DND-41 (cell line): ENCODE measurements at regions not wholly inside any gene's neighbourhood (a gene's known extent, or its start where the extent isn't known, plus 50 kb on each side); places are given as distances from the start of the nearest gene placed in this dataset.

ENCODE experiments used
- ATAC-seq: fragments of 200-7000 bp; cut with Tn5 transposase; 3 replicates; pipeline ENCODE4 v1.9.1; 2021; ENCODE audit warnings: low read depth; ENCODE audit not compliant: insufficient read depth
- DNase-seq: peaks from one replicate; pipeline ENCODE4 v3.0.0-alpha.2; 2020
- H2AFZ ChIP-seq: 2 replicates; pipeline ENCODE4 v1.6.0; 2012; ENCODE audit warnings: low read depth, low read length
- H3K27ac ChIP-seq: 2 replicates; pipeline ENCODE4 v1.5.1; 2012; ENCODE audit warnings: low read length, inconsistent platforms
- H3K27me3 ChIP-seq: fragments of 200-600 bp; sonication (generic); 2 replicates; pipeline ENCODE4 v1.6.0; 2012; ENCODE audit warnings: low read length, mild to moderate bottlenecking, inconsistent platforms; ENCODE audit not compliant: insufficient read depth, poor library complexity
- H3K36me3 ChIP-seq: 2 replicates; pipeline ENCODE4 v1.5.1; 2012; ENCODE audit warnings: low read length, inconsistent platforms; ENCODE audit not compliant: insufficient read depth
- H3K4me1 ChIP-seq: 2 replicates; pipeline ENCODE4 v1.5.1; 2012; ENCODE audit warnings: mild to moderate bottlenecking, low read length; ENCODE audit not compliant: insufficient read depth
- H3K4me2 ChIP-seq: 2 replicates; pipeline ENCODE4 v1.6.0; 2012; ENCODE audit warnings: mild to moderate bottlenecking, moderate library complexity, low read length, inconsistent platforms; ENCODE audit not compliant: insufficient read depth
- H3K4me3 ChIP-seq, 2 experiments: fragments of 200-600 bp in 1 of 2; shearing (Covaris generic) in 1 of 2; 2 replicates each; pipeline ENCODE4 v1.5.1; 2012 to 2016; ENCODE audit warnings: inconsistent platforms in 2 of 2, low read length in 2 of 2, mild to moderate bottlenecking in 2 of 2, low read depth in 1 of 2, moderate library complexity in 1 of 2
- H3K79me2 ChIP-seq: 2 replicates; pipeline ENCODE4 v1.6.0; 2012; ENCODE audit warnings: low read length, inconsistent platforms; ENCODE audit not compliant: insufficient read depth
- H3K9ac ChIP-seq: 2 replicates; pipeline ENCODE4 v1.6.0; 2012; ENCODE audit warnings: low read depth, mild to moderate bottlenecking, inconsistent platforms, low read length, moderate library complexity
- H3K9me3 ChIP-seq: 2 replicates; pipeline ENCODE4 v1.5.1; 2012; ENCODE audit warnings: low read length, moderate library complexity, mild to moderate bottlenecking, inconsistent platforms; ENCODE audit not compliant: insufficient read depth, severe bottlenecking
- H4K20me1 ChIP-seq: 2 replicates; pipeline ENCODE4 v1.6.0; 2012; ENCODE audit warnings: low read length; ENCODE audit not compliant: insufficient read depth
- CTCF ChIP-seq: IDR thresholded peaks from 2 replicates; pipeline ENCODE4 v1.5.1; 2012; ENCODE audit warnings: borderline replicate concordance, low read length, moderate library complexity, mild to moderate bottlenecking; ENCODE audit not compliant: poor library complexity, severe bottlenecking; ENCODE audit errors: extremely low read depth
- EZH2 ChIP-seq: IDR thresholded peaks from 3 replicates; pipeline ENCODE4 v1.6.1; 2012; ENCODE audit warnings: borderline replicate concordance, low read depth, mild to moderate bottlenecking, moderate library complexity, low read length, inconsistent platforms; ENCODE audit not compliant: severe bottlenecking

- DNase-seq (no peak), ATAC-seq (no peak)
- no peak overlapping the region for H2AFZ ChIP-seq
- no peak overlapping the region for H3K9ac ChIP-seq
- H3K9me3 ChIP-seq: no peaks in the 10 kb centered on the region
- no peak overlapping the region for H3K4me2 ChIP-seq
- peaks cover 2% of the 10 kb centered on the region for H3K27me3 ChIP-seq
- no peaks in the 10 kb centered on the region; the same call in 1 of the 2 replicates for H4K20me1 ChIP-seq
- no peak for TF ChIP-seq EZH2
- no peak for TF ChIP-seq CTCF
- no peak overlapping the region for H3K4me3 ChIP-seq
- H3K79me2 ChIP-seq: no peaks in the 10 kb centered on the region
- H3K36me3 ChIP-seq: no peaks in the 10 kb centered on the region
- no peak overlapping the region for H3K27ac ChIP-seq
- no peaks in the 10 kb centered on the region for H3K4me1 ChIP-seq
Measured at GRCh38 chr10:84004221-84004620, 135.1 kb upstream of the GHITM start.

- DNase-seq: no peak
- no peak overlapping the region for H2AFZ ChIP-seq
- H3K27me3 ChIP-seq: peaks cover 2% of the 10 kb centered on the region
- H3K9me3 ChIP-seq: no peaks in the 10 kb centered on the region
- no peak overlapping the region for H3K4me3 ChIP-seq
- no peak overlapping the region for H3K9ac ChIP-seq
- H3K4me1 ChIP-seq: no peaks in the 10 kb centered on the region
- H4K20me1 ChIP-seq: no peaks in the 10 kb centered on the region; the same call in 1 of the 2 replicates
- no peak overlapping the region for H3K27ac ChIP-seq
- no peak for TF ChIP-seq EZH2
- no peak for TF ChIP-seq CTCF
- H3K36me3 ChIP-seq: no peaks in the 10 kb centered on the region
- H3K79me2 ChIP-seq: no peaks in the 10 kb centered on the region
- ATAC-seq: no peak
- H3K4me2 ChIP-seq: no peak overlapping the region
Measured at GRCh38 chr10:84005403-84005802, 133.9 kb upstream of the GHITM start.

GRCh38 chr10:84007482-84007881, 131.8 kb upstream of the GHITM start:
- Histone ChIP-seq H3K4me3 (no peak overlapping the region), H3K9ac (no peak overlapping the region), H3K9me3 (no peaks in the 10 kb centered on the region), H3K27ac (no peak overlapping the region), H3K27me3 (peaks cover 2% of the 10 kb centered on the region), H3K79me2 (no peaks in the 10 kb centered on the region), H3K36me3 (no peaks in the 10 kb centered on the region), H3K4me2 (no peak overlapping the region), H4K20me1 (no peaks in the 10 kb centered on the region; the same call in 1 of the 2 replicates), H3K4me1 (no peaks in the 10 kb centered on the region), H2AFZ (no peak overlapping the region)
- DNase-seq (no peak), ATAC-seq (no peak)
- TF ChIP-seq CTCF (no peak), EZH2 (no peak)

GRCh38 chr10:84008878-84009277, 130.4 kb upstream of the GHITM start:
- Histone ChIP-seq H3K79me2 (no peaks in the 10 kb centered on the region), H3K9ac (no peak overlapping the region), H3K4me2 (no peak overlapping the region), H3K4me1 (no peaks in the 10 kb centered on the region), H3K36me3 (no peaks in the 10 kb centered on the region), H2AFZ (no peak overlapping the region), H3K9me3 (no peaks in the 10 kb centered on the region), H3K4me3 (no peak overlapping the region), H3K27me3 (peaks cover 7% of the 10 kb centered on the region), H3K27ac (no peak overlapping the region), H4K20me1 (no peaks in the 10 kb centered on the region; the same call in 1 of the 2 replicates)
- TF ChIP-seq CTCF (peak; percentile 83), EZH2 (no peak)
- DNase-seq: peak; percentile 42
- peak; percentile 64; the same call in 2 of the 3 replicates for ATAC-seq
